Thymus (tissue), 11 donors: ENCODE measurements at regions not wholly inside any gene's neighbourhood (a gene's known extent, or its start where the extent isn't known, plus 50 kb on each side); places are given as distances from the start of the nearest gene placed in this dataset.
"Not testable (repeated sequence)": the region's sequence is repeated elsewhere in the genome, so short reads cannot be mapped to it uniquely, and the experiment has no call there.

Experiments used
- DNase-seq, 9 donors: peaks; one replicate each; pipeline ENCODE4 v3.0.0-alpha.2; 2013; ENCODE audit warnings: low spot score in 9 of 9, low read depth in 6 of 9, missing footprints in 1 of 9
- H3K27ac ChIP-seq, 2 donors: one replicate each; pipeline ENCODE4 v1.5.1; 2013; ENCODE audit warnings: control low read depth in 1 of 2, low read depth in 1 of 2, low read length in 1 of 2, mild to moderate bottlenecking in 1 of 2, moderate library complexity in 1 of 2
- H3K27me3 ChIP-seq, 2 donors: one replicate each; pipeline ENCODE4 v1.5.1; 2013; ENCODE audit warnings: low read length in 1 of 2; ENCODE audit not compliant: control insufficient read depth in 2 of 2, insufficient read depth in 1 of 2
- H3K36me3 ChIP-seq, 2 donors: one replicate each; pipeline ENCODE4 v1.5.1; 2013; ENCODE audit warnings: low read length in 1 of 2, mild to moderate bottlenecking in 1 of 2, moderate library complexity in 1 of 2; ENCODE audit not compliant: control insufficient read depth in 2 of 2, insufficient read depth in 2 of 2
- H3K4me1 ChIP-seq, 2 donors: one replicate each; pipeline ENCODE4 v1.5.1; 2013; ENCODE audit warnings: low read length in 2 of 2; ENCODE audit not compliant: control insufficient read depth in 2 of 2, insufficient read depth in 2 of 2
- H3K4me3 ChIP-seq, 2 donors: one replicate each; pipeline ENCODE4 v1.5.1; 2013; ENCODE audit warnings: low read length in 2 of 2, control low read depth in 1 of 2, mild to moderate bottlenecking in 1 of 2
- H3K9me3 ChIP-seq, 2 donors: one replicate each; pipeline ENCODE4 v1.5.1; 2013; ENCODE audit warnings: low read length in 1 of 2, mild to moderate bottlenecking in 1 of 2; ENCODE audit not compliant: control insufficient read depth in 2 of 2, insufficient read depth in 1 of 2
- WGBS: extraction: QIAGEN DNeasy Blood & Tissue Kit; methylation state at CpG from one replicate; pipeline ENCODE4 v1.1.7; 2013; 5-methylcytosine and 5-hydroxymethylcytosine counted together
- donor health status: healthy.

GRCh38 chr2:132300592-132301378, 115.8 kb upstream of the GPR39 start:
- H3K36me3 ChIP-seq, H3K4me1 ChIP-seq, H3K9me3 ChIP-seq, H3K27me3 ChIP-seq: not testable (repeated sequence)
- 3% methylated on average over 2 of the region's 2 CpGs for WGBS
- H3K4me3 ChIP-seq, result peak overlapping the region; percentile 18 to 22
- DNase-seq, result peak in 4 of 9 donors; percentile 2 to 50 (median 14)
- H3K27ac ChIP-seq, result peak overlapping the region in 1 of 2 donors; percentile 17

GRCh38 chr2:132304661-132305380, 111.8 kb upstream of the GPR39 start:
- peak overlapping the region in 1 of 2 donors; percentile 24 for H3K4me3 ChIP-seq
- 16% methylated on average over 27 of the region's 27 CpGs for WGBS

DNA sequence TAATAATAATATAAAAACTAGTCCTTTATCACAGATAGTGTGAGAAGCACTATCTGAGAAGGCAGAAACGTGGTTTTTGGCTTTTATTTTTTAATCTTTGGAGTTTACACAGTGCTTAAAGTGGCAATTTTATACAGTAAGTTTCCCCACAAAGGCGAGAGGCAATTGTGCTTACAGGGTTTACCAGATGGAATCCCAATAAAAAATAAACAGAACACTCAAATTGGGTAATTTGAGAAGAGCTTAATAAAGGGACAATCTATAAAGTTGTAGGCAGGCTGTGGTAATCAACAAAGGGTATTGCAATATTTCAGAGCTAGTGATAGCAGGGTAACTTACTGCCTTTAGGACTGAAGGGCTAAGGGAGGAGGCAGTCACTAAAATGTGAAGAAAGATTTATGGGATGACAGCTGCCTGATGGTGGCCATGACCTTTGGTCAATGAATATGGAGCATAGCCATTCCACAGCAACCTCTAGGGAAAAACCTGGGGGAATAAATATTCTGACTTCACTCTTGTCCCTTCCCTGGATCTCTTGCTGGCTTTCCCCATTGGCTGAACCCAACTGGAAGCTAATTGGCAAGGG, 108.9 kb upstream of the GPR39 start:
- not testable (repeated sequence) for H3K9me3 ChIP-seq, H3K27me3 ChIP-seq, H3K4me3 ChIP-seq, H3K4me1 ChIP-seq, DNase-seq, H3K36me3 ChIP-seq, H3K27ac ChIP-seq
- 90% methylated on average over 1 of the region's 2 CpGs for WGBS

More at GRCh38 chr2:132304661-132305380, 111.8 kb upstream of the GPR39 start:
- peak in 5 of 9 donors; percentile 3 to 42 (median 14) for DNase-seq
- H3K27me3 ChIP-seq, H3K4me1 ChIP-seq, H3K36me3 ChIP-seq, H3K27ac ChIP-seq, H3K9me3 ChIP-seq: not testable (repeated sequence)

DNA sequence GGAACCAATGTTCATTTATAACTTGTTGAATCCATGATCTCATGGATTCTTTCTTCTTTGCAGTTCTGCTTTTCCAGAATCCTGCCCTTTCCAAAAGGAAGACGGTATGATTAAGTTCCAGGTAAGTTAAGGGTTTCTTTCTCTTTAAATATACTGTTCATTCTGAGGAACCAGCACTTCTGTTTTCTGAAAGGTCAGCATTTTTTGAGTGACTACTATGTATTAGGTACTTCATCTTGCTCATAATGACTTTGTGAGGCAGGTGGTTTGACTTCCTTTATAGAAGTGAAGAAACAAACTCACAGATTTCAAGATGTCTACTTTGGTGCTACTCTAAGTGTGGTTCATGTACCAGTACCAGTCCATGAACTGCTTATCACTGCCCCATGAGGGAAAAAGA, 107.4 kb upstream of the GPR39 start:
- DNase-seq, H3K36me3 ChIP-seq, H3K4me3 ChIP-seq, H3K9me3 ChIP-seq, H3K4me1 ChIP-seq, H3K27me3 ChIP-seq, H3K27ac ChIP-seq: not testable (repeated sequence)
- WGBS, result 84% methylated on average over 1 of the region's 1 CpG

DNA sequence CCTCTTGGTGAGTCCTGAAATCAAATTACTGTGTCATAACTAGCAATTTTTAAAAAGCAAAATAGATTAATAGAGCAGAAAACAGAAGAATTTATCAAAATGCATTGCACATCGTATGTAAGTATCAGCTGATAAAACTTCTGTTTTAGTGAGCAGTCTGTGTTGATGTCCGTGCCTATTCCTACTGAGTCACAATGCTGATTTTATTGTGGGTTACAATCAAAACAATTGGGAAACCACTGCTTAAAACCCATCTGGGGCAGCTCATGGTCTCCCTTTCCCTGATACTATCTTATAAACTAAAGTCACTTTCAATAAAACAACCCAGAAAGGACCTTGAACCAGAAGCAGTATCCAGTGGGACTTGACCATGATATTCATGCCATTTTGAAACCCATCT, 101.1 kb upstream of the GPR39 start:
- not testable (repeated sequence) for H3K27ac ChIP-seq, H3K27me3 ChIP-seq, H3K9me3 ChIP-seq, DNase-seq, H3K4me3 ChIP-seq, H3K4me1 ChIP-seq, H3K36me3 ChIP-seq
- 94% methylated on average over 2 of the region's 2 CpGs for whole genome bisulfite sequencing

- WGBS, result 94% methylated on average over 6 of the region's 6 CpGs
- H3K9me3 ChIP-seq, H3K36me3 ChIP-seq, H3K27me3 ChIP-seq, H3K27ac ChIP-seq, DNase-seq, H3K4me1 ChIP-seq, H3K4me3 ChIP-seq: not testable (repeated sequence)
These were observed 99.5 kb upstream of the GPR39 start for GRCh38 chr2:132317026-132317680.

DNA sequence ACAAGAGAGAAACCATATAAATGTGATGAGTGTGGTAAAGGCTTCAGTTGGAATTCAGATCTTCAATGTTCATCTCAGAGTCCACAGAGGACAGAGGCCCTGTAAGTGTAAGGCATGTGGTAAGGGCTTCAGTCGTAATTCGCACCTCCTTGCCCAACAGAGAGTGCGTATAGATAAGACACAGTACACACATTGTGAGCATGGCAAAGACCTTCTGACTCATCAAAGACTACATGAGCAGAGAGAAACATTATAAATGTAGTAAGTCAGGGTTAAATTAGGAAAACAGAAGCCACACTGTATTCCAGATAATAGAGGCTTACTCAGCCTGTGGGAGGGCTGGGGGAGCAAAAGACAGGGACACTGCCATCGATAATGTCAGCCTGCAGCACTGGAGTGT, 98.1 kb upstream of the GPR39 start:
- not testable (repeated sequence) for H3K9me3 ChIP-seq, H3K36me3 ChIP-seq, H3K4me3 ChIP-seq, H3K27ac ChIP-seq, DNase-seq, H3K4me1 ChIP-seq, H3K27me3 ChIP-seq
- WGBS, result 97% methylated on average over 4 of the region's 4 CpGs

- H3K4me1 ChIP-seq, H3K27ac ChIP-seq: not testable (repeated sequence)
- 88% methylated on average over 1 of the region's 1 CpG for WGBS
These were observed 92.6 kb upstream of the GPR39 start for GRCh38 chr2:132324005-132324404.

More at GRCh38 chr2:132324005-132324404, 92.6 kb upstream of the GPR39 start:
- not testable (repeated sequence) for H3K27me3 ChIP-seq, H3K9me3 ChIP-seq, DNase-seq, H3K4me3 ChIP-seq, H3K36me3 ChIP-seq
